SK-N-SH treated with all-trans-retinoic acid at 6 μM for 48 hours (cell line): ENCODE measurements at regions not wholly inside any gene's neighbourhood (a gene's known extent, or its start where the extent isn't known, plus 50 kb on each side); places are given as distances from the start of the nearest gene placed in this dataset.

Experiments
- ARNTL ChIP-seq: fragments of 450-650 bp; formaldehyde crosslinking; IDR thresholded peaks from 2 replicates; pipeline ENCODE4 v1.5.0; 2020; ENCODE audit warnings: low read depth, mild to moderate bottlenecking, moderate library complexity, borderline replicate concordance
- BACH2 ChIP-seq: fragments of 250-450 bp; sonication (Bioruptor Pico); IDR thresholded peaks from 2 replicates; pipeline ENCODE4 v1.9.0; 2021; ENCODE audit warnings: mild to moderate bottlenecking, borderline replicate concordance
- CREB5 ChIP-seq: fragments of 250-450 bp; sonication (Bioruptor Pico); IDR thresholded peaks from 2 replicates; pipeline ENCODE4 v1.5.1; 2020; ENCODE audit warnings: low read depth, mild to moderate bottlenecking, moderate library complexity
- CSDC2 ChIP-seq: fragments of 250-450 bp; sonication (Bioruptor Pico); IDR thresholded peaks from 2 replicates; pipeline ENCODE4 v1.5.0; 2020; ENCODE audit warnings: mild to moderate bottlenecking, moderate library complexity
- CSRNP3 ChIP-seq: fragments of 250-450 bp; sonication (Bioruptor Pico); IDR thresholded peaks from 2 replicates; pipeline ENCODE4 v1.5.1; 2021; ENCODE audit warnings: mild to moderate bottlenecking, moderate library complexity
- ESRRG ChIP-seq: fragments of 250-450 bp; sonication (Bioruptor Pico); IDR thresholded peaks from 2 replicates; pipeline ENCODE4 v1.6.1; 2021; ENCODE audit warnings: mild to moderate bottlenecking
- OSR1 ChIP-seq: fragments of 250-450 bp; sonication (Bioruptor Pico); IDR thresholded peaks from 2 replicates; pipeline ENCODE4 v1.8.0; 2022; ENCODE audit warnings: moderate library complexity, mild to moderate bottlenecking, inconsistent platforms
- PATZ1 ChIP-seq: fragments of 250-450 bp; sonication (Bioruptor Pico); IDR thresholded peaks from 2 replicates; pipeline ENCODE4 v1.8.0; 2020; ENCODE audit warnings: mild to moderate bottlenecking, moderate library complexity, borderline replicate concordance
- RARB ChIP-seq: fragments of 250-450 bp; sonication (Bioruptor Pico); IDR thresholded peaks from 2 replicates; pipeline ENCODE4 v1.8.0; 2021; ENCODE audit warnings: mild to moderate bottlenecking, moderate library complexity
- TCF4 ChIP-seq: fragments of 250-450 bp; sonication (Bioruptor Pico); IDR thresholded peaks from 2 replicates; pipeline ENCODE4 v1.8.0; 2021; ENCODE audit warnings: mild to moderate bottlenecking, moderate library complexity, borderline replicate concordance
- ZFP3 ChIP-seq: fragments of 250-450 bp; sonication (Bioruptor Pico); IDR thresholded peaks from 2 replicates; pipeline ENCODE4 v1.5.0; 2020; ENCODE audit warnings: mild to moderate bottlenecking, moderate library complexity
- ZFP30 ChIP-seq: fragments of 450-650 bp; formaldehyde crosslinking; IDR thresholded peaks from 2 replicates; pipeline ENCODE4 v1.5.0; 2022; ENCODE audit warnings: mild to moderate bottlenecking, moderate library complexity
- ZNF70 ChIP-seq: fragments of 450-650 bp; formaldehyde crosslinking; IDR thresholded peaks from 2 replicates; pipeline ENCODE4 v1.5.0; 2020; ENCODE audit warnings: mild to moderate bottlenecking, moderate library complexity
- ZNF8 ChIP-seq: fragments of 450-650 bp; formaldehyde crosslinking; IDR thresholded peaks from 2 replicates; pipeline ENCODE4 v1.5.0; 2020; ENCODE audit warnings: mild to moderate bottlenecking, moderate library complexity

GRCh38 chr5:60336491-60336890 lies 363.5 kb downstream of the DEPDC1B start:
- no peak for TF ChIP-seq ARNTL (CRISPR knock-in tag)
- no peak for TF ChIP-seq CREB5 (CRISPR knock-in tag)
- TF ChIP-seq BACH2, result no peak
- no peak for TF ChIP-seq ESRRG (CRISPR knock-in tag)
- TF ChIP-seq ZNF70 (CRISPR knock-in tag), result no peak
- no peak for TF ChIP-seq CSDC2 (CRISPR knock-in tag)
- no peak for TF ChIP-seq PATZ1
- TF ChIP-seq RARB, result no peak
- TF ChIP-seq ZFP30 (CRISPR knock-in tag), result no peak
- TF ChIP-seq ZFP3 (CRISPR knock-in tag), result no peak
- TF ChIP-seq TCF4 (CRISPR knock-in tag), result no peak
- TF ChIP-seq OSR1, result no peak
- no peak for TF ChIP-seq ZNF8 (CRISPR knock-in tag)
- TF ChIP-seq CSRNP3 (CRISPR knock-in tag), result no peak
